GM06990 (cell line): ENCODE measurements at regions not wholly inside any gene's neighbourhood (a gene's known extent, or its start where the extent isn't known, plus 50 kb on each side); places are given as distances from the start of the nearest gene placed in this dataset.

ENCODE experiments used
- DNase-seq: peaks from one replicate; pipeline ENCODE4 v3.0.0-alpha.2; 2011; ENCODE audit not compliant: insufficient read length; ENCODE audit errors: extremely low read depth
- H3K27me3 ChIP-seq: replicated peaks from 2 replicates; pipeline ENCODE4 v1.6.0; 2011; ENCODE audit warnings: low read length; ENCODE audit not compliant: control insufficient read depth, insufficient read depth
- H3K36me3 ChIP-seq: 2 replicates; pipeline ENCODE4 v1.5.1; 2011; ENCODE audit warnings: low read length; ENCODE audit not compliant: control insufficient read depth, insufficient read depth
- H3K4me3 ChIP-seq: replicated peaks from 2 replicates; pipeline ENCODE4 v1.5.1; 2011; ENCODE audit warnings: low read depth, mild to moderate bottlenecking, control low read depth, low read length
- CTCF ChIP-seq: IDR thresholded peaks from 2 replicates; pipeline ENCODE4 v1.5.1; 2011; ENCODE audit warnings: low read length, control low read depth, mild to moderate bottlenecking, inconsistent platforms; ENCODE audit not compliant: insufficient read depth, poor library complexity, severe bottlenecking

- TF ChIP-seq CTCF: no peak
- Histone ChIP-seq H3K36me3 (no peaks in the 10 kb centered on the region), H3K4me3 (no peak overlapping the region), H3K27me3 (no peaks in the 10 kb centered on the region)
- DNase-seq: no peak
These were observed 196.7 kb downstream of the HLX start for GRCh38 chr1:221075911-221076310.

GRCh38 chr1:221076391-221076811 lies 197.2 kb downstream of the HLX start:
- DNase-seq: no peak
- no peak overlapping the region for H3K4me3 ChIP-seq
- no peaks in the 10 kb centered on the region for H3K36me3 ChIP-seq

GRCh38 chr1:221078260-221078965 lies 199.2 kb downstream of the HLX start:
- H3K4me3 ChIP-seq: no peak overlapping the region
- DNase-seq: no peak
- H3K36me3 ChIP-seq: no peaks in the 10 kb centered on the region
- no peak for TF ChIP-seq CTCF
- no peaks in the 10 kb centered on the region for H3K27me3 ChIP-seq

More at GRCh38 chr1:221076391-221076811, 197.2 kb downstream of the HLX start:
- TF ChIP-seq CTCF: no peak
- no peaks in the 10 kb centered on the region for H3K27me3 ChIP-seq

- TF ChIP-seq CTCF: no peak
- H3K27me3 ChIP-seq: no peaks in the 10 kb centered on the region
- H3K36me3 ChIP-seq: no peaks in the 10 kb centered on the region
- no peak for DNase-seq
- H3K4me3 ChIP-seq: no peak overlapping the region
These were observed 204.7 kb downstream of the HLX start for GRCh38 chr1:221083902-221084301.

GRCh38 chr1:221084681-221085080 lies 205.4 kb downstream of the HLX start:
- Histone ChIP-seq H3K27me3 (no peaks in the 10 kb centered on the region), H3K4me3 (no peak overlapping the region), H3K36me3 (no peaks in the 10 kb centered on the region)
- TF ChIP-seq CTCF: no peak
- no peak for DNase-seq

GRCh38 chr1:221085701-221086375 lies 206.6 kb downstream of the HLX start:
- TF ChIP-seq CTCF: no peak
- DNase-seq: no peak
- Histone ChIP-seq H3K36me3 (no peaks in the 10 kb centered on the region), H3K4me3 (no peak overlapping the region), H3K27me3 (no peaks in the 10 kb centered on the region)
